Putamen (tissue), 1 donor: ENCODE measurements at regions not wholly inside any gene's neighbourhood (a gene's known extent, or its start where the extent isn't known, plus 50 kb on each side); places are given as distances from the start of the nearest gene placed in this dataset.

Experiments used
- DNase-seq: peaks from one replicate; pipeline ENCODE4 v3.0.0-alpha.2; 2016; ENCODE audit warnings: low spot score

DNA sequence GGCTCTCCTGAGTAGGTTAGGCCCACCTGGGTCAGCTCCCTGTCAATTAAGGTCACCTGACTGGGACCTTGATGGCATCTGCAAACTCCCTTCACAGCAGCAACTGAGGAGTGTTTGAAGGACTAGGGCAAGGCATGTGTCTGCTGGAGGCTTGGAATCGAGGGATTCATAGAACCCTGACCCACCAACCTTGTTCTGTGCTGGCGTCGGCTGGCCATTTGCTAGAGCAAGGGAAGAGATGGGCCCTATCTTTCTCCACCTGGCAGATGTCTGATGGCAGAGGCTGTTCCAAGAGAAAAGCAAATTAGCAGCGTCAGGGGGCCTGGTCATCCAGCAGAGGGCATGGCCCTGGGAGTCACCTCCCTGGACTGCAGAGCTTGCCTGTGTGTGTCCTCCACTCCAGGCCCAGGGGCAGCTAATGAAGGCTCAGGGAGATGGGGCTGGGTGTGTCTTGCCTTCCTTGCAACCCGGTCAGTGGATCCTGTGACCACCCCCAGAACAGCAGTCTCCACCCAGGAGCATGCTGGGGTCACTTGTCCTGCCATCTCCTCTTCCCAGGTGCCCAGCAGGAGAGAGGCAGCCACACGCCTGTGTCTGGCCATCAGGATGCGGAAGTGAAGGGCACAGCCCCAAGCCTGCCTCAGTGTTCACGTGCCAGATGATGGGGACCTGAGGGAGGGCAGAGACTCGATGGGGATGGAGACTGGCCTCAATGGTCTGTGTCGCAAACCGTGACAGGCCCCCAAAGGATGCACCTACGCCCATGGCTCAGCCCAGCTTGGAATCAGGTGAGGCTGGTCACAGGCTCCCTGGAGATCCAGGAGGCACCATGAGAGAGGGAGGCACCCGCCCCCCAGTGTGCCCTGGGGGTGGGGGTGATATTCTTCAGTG, 53.9 kb downstream of the BARX1 start:
- no peak for DNase-seq

DNA sequence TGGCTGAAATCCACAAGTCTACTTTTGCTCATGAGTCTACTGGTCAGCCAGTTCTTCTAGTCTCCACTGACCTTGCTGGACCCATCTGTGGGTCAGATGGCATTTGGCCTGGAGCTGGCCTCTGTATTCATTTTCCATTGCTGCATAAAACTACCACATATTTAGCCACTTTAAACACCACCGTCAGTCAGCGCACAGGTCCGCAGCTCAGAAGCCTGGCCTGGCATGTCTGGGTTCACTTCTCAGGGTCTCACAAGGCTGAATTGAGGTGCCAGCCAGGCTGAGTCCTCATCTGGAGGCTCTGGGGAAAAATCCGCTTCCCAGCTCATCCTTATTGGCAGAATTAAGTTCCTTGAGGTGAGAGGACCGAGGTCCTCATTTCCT, 54.7 kb downstream of the BARX1 start:
- no peak for DNase-seq

DNA sequence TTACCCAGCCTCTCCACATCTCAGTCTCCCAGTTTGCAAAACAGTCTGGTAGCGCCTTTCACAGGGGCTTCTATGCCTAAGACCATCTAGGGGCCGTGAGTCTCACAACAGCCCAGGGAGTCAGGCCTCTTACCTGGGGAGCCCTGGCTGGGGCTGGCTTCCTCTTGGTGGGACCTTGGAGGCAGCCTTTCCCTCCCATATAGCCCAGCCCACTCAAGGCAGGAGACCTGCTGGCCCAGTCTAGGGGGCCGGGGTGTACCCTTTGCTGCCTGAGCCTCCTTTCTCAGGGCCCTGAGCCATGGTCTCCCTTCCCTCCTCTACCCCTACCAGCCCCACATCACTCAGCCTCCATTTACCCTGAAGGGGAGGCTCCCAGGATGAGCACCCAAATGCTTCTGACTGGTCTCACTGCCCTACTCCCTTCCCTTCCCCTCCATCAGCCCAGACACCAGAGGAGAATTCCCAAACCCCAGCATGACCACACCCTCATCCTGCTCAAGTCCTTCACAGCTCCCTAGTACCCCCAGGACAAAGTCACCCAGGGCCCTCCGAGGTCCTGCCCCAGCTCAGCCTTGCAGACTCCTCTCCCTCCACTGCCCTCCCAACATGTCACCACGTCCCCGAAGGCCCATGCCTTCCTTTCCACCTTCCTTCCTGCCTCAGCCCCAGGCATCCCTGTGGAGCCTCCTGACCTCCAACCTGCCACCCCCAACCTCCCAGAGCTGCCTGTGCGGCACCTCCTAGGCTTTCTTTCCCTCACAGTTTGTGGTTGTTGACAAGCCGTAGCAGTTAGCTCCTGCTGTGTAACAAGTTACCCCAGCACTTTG, 55.3 kb downstream of the BARX1 start:
- no peak for DNase-seq

DNA sequence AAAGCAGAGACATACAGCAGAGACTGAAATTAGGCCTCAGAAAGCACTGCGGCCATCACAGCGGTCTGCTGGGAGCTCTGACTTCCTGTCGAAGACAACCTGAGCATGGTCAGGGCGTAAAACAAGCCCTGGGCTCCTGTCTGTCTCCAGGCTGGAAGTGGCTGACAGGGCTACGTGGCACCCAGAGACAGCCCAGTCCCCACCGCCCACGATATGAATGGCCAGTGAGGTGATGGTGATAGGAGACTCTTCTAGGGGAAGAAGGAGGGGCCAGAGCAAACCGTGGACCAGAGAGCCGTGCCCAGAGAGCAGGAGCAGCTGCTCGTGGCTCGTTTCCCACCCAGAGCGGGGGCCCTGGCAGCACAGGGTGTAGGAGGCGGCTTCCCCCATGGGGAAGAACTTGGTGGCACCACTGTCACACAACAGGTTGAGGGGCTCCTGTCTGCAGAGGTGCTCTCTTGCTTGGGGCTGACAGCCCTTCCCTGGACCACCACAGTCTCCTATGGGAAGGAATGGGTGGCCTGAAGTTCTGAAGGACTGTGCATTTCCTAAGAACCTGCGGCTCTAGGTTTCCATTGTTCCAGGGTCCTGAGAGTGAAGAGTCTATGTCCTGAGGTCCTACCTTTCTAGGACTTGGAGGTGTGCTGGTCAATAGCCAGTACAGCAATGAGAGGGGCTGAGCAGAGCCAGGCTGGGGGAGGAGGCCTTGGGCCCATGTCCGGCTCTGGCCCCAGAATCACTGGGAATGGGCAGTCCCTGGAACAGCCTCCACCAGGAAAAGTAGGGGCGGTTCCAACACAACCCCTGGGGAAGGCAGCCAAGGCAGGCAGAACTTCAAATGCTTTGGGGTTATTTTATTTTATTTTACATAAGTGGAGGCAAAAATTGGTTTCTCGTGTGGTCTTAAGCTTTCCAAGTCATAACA, 56.4 kb downstream of the BARX1 start:
- DNase-seq, result no peak

DNA sequence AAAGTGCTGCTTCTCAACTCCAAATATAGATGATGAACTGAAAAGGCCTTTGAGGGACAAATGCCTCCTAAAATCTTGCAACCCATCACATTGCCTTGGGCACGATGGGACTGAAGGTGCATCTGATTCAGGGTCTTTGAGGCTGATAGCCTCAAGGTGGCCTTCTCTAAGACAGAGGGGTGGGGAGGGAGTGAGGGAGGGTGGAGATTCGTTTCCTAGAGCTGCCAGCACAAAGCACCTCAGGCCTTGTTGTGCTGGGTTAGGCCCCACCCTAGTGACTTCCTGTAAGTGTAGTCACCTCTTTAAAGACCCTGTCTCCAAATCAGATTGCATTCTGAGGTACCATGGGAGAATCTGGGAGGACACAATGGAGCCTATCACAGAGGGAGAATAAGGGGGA, 57.1 kb downstream of the BARX1 start:
- no peak for DNase-seq

DNA sequence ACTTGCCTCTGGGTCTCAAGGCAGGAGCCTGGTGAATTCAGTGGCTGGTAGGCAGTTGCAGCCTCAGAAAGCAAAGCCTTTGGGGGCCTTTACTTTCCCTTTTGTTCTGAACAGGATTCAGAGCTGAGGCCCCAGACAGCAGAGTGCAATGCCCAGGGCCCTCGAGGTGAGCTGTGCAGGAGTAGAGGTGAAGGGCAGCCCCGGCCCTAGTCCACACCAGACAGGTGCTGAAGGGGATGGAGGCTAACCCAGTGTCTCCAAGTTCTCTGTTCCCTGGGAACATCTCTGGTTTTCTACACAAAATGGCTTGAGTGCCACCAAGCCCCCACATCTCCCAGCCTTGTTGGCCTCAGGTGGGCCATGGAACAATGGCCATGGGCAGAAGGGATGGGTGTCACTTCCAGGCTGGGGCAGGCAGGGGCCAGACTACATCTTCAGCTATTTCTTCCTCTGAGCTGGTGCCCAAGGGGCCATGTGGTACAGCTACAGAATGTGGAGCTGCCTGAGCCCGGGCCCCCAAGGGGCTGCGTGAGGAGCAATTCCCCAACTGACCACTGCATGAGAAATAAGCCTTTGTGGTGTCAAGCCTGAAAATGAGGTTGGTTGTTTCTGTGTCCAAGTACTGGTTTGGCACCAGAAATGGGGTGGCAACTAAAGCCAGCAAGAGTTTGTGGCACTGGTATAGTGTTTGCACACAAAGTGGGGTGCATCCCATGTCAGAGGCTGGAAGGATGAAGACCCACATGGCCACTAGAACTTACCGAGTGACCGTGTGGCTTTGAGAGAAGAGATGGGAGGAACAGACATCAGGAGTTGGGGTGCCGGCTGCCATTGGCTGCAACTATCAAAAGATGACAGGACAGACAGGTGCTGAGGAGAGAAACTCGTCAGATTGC, 57.8 kb downstream of the BARX1 start:
- DNase-seq, result no peak

DNA sequence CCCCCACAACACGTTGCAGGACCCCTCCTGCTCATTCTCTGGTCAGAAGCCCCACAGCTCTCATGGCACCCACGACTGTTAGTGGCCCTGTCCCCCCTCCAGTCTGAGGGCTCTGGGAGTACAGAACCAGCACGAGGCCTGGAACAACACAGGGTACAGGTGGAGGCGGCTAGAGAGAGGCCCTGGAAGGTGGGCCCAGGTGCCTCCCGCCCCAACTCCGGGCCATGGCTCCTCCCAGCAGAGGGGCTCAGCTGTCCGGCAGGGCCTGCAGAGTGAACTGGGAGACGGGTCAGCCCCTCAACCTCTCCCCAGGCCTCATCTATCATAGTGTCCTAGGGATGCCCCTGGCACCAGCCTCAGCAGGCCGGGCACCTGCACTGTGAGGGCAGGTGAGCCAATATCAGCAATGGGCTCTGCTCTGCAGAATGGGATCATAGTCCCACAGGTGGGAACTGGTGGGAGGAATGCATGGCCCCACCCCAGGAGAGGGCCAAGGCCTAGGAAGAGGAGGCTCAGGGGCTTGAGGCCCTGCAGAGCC, 58.6 kb downstream of the BARX1 start:
- no peak for DNase-seq

DNA sequence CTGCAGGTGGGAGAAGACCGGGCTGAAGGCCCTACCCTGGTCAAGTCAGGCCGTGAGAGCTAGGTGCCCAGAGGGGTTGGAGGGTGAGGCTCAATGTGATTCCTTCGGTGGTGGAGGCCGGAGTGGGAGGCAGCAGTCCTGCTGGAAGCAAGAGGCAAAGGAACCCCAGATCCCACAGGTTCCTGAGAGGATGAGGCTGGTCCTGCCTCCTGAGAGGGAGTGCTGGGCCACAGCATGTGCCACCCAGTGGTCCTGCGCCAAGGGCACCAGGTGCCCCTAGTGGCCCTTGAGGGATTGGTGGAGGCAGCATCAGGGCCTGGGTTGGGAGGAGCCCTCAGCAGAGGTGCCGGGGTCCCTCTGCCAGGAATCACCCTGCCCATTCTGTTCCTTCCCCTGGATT, 59.1 kb downstream of the BARX1 start:
- DNase-seq, result no peak

DNA sequence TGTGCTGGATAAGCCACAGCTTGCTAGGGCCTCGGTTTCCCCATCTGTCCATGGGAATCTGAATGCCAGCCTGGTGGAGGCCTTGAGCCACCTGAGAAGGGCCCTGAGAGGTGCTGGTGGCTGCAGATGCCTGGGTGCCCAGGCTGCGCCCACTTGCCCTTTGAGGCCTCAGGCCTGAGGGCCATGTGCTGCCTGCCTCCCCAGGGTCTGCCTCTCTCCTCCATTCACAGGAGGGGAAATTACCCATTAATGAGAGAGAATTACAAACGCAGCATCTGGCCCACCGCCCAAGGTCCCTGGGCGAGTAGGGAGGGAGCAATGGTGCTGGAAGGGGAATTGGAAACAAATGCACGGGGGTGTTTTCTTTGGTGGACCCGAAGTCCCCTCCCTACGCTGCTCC, 59.6 kb downstream of the BARX1 start:
- DNase-seq, result no peak

DNA sequence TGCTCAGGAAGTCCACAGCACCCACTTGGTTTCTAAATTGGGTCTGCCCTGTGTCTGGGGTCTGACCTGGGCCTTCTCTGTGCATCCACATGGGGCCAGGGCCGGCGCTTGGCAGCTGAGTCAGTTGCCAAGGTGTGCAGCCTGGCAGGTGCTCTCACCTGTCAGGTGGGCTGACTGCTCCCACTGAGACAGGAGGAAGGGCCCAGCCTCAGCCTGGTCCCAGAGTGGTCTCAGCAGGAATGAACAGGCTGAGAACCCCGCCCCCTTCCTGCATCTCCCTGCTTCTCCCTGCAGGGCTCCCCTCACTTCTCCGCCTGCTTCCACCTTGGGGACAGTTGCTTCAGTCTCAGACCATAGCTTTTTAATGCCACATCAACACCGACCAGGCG, 60.5 kb downstream of the BARX1 start:
- DNase-seq, result no peak

DNA sequence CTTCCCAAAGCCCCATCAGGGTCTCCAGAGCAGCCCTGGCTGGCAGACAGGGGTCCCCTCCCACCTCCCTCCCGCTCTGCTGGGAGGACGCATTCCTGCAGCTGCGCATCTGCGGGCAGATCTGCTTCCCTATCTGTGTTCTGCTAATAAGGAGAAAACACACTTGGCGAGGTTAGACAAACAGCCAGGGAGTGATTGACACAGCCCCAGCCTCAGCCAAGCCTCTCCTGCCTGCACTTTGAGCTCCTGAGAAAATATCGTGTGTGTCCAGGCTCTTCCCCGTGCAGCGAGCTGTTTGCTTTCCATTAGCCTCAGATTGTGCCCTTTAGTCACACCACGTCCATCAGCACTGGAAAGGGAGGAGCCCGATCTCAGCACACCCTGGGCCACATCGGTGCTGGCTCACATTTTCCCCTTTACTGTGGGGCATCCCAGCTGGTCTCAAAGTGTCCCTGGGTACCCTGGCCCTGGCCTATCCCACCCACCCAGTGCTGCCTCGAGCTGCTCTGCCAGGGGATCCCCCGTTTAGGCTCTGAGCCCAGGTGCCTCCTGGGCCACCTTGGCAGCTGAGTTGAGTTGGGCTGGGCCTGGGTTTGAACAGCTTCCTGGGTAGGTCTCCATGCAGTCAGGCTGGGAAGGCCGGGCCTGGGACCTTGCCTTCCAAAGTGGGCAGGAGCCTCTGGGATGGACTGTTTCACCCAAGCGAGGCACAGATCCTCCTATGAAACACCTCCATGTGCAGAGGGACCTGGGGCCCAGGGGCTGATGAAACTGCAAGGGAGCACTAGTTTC, 61.1 kb downstream of the BARX1 start:
- DNase-seq, result no peak

DNA sequence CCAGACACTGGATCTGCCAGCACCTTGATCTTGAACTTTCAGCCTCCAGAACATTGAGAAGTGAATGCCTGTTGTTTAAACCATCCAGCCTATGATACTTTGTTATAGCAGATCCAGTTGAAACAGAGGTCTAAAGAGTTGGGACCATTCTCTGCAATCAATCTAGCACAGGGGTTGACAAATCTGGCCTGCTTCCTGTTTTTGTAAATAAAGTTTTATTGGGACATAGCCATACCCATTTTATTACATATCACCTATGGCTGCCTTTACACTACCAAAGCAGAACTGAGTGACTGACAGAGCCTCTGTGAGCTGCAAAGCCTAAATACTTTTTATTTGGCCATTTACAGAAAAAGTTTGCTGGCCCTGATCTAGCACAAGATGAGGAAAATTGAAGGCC, 62.0 kb downstream of the BARX1 start:
- no peak for DNase-seq

DNA sequence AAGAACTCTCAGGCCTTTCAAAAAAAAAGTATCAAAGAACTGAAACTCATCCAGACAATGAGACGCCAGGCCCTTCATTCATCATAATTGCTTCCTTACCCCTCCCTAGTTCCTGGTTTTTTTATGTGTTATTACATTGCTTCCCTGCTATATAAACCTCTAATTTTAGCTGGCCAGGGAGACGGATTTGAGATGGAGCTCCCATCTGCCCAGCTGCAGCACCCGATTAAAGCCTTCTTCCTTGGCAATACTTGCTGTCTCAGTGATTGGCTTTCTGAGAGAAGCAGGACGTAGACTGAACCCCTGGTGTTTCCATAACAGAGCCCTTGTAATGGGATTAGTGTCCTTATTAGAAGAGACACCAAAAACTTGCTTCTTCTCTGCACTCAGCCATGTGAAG, 62.4 kb downstream of the BARX1 start:
- no peak for DNase-seq

DNA sequence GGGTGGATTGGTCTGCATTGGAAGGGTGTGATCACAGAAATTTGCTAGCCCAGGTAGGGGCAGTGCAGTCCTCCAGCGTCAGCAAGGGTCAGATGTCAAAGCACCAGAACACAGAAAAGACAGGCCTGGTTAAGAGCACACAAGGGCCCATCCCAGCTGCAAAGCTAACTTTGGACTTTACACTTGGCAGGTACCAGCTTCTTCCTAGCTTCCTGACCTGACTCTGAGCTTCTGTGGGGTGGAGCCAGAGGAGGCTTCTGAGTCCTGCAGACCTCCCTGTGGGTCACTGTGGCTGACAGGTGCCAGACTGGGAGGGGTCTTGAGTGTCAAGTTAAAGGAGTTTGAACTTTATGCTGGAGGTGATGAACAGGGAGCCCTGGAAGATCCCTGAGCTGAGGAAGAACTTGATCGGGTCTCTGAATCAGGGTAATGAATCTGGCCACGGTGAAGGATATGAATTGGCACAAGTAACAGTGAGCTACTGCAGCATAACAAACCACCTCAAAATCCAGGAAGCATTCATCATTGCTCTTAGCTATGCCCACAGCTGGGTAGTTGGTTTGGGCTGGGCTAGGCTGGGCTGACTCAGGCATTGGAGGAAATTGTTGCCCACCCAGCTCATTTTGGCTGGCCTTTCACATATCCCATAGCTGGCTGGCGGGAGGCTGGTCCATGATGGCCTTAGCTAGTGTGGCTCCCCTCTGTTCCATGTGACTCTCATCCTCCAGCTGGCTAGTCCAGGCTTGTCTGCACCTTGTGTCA, 63.4 kb downstream of the BARX1 start:
- DNase-seq, result no peak

DNA sequence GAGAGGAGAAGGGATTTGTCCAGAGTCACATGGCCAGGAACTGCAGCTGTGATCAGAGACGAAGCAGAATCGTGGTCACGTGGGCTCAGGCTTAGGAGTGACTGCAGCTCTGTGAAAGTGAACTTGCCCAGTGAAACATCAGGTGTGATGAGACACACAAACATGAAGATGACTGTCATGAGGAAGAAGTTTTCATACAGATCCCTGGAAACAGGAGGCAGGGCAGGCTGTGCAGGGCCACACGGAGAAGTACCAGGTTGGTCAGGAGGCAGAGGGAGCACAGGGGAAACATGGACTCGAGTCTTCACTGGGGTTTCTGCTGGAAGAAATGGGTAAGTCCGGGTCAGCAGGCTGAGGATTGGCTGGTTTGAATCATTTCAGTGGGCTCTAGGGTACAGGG, 64.1 kb downstream of the BARX1 start:
- DNase-seq, result no peak

DNA sequence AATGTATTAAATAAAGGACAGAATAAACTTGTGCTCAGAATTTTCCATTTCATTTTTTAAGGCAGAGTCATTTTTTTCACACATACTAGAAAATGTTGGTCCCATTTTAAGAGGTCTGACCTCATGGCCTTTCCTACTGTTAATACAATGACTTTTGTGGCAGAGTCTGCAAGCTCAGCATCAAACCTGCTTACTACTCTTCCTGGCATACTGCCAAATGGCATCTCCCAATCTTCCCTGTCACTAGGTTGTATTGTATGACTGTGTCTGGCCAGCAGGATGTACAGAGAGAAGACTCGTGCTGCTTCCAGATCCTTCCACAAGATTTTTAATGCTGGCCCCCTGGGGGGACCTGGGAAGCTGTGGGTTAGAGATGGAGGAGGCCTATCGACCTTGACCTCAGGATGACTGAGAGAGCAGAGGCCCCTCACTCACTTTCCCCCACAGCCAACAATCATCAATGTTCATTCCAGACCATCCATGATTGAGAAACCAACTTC, 64.7 kb downstream of the BARX1 start:
- DNase-seq, result no peak

DNA sequence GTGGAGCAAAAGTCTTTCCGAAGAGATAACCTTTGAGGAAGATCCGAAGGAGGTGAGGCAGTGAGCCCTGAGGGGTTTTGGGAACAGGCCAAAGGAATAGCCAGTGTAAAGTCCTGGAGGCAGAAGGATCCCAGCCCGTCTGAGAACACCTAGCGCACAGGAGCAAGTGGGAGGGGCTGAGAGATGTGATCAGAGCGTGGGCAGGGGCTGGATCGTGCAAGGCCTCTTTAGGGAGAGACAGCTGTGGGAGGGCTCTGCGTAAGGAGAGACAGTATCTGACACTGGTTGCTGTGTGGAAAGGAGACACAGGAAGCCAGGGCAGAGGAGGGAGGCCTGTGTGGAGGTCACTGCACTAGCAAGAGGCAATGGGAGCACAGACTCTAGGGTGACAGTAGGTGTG, 68.2 kb downstream of the BARX1 start:
- no peak for DNase-seq

DNA sequence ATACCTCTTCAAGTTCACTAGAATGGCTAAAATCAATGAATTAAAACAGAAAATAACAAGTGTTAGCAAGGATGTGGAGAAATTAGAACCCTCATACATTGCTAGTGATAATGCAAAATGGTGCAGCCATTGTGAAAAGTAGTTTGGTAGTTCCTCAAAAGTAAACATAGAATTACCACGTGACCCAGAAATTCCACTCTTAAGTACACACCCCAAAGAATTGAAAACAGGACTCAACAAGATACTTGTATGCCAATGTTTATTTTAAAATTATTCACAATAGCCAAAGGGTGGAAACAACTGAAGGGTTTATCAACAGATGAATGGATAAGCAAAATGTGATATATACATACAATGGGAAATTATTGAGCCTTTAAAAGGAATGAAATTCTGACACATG, 70.3 kb downstream of the BARX1 start:
- no peak for DNase-seq
